ENCODE measurements at regions not wholly inside any gene's neighbourhood (a gene's known extent, or its start where the extent isn't known, plus 50 kb on each side); places are given as distances from the start of the nearest gene placed in this dataset.

DNA sequence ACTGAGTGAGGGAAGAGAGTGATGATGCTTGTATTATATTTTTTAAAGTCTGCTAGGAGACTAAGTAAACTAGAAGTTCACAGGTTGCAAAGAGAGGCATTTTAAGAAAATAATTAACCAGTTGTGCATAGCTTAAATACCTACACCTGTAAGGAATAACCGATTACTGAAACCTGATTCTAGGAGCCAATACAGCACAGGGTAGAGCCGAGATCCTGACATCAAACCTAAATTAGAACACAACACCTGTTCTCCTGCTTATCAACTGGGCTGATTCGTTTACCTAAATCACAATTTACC is 54.8 kb downstream of the EPRS1 start:
- no peak overlapping the region for H2BK120ac ChIP-seq (ENCODE audit: low read depth, low read length)
- H4K5ac ChIP-seq (ENCODE audit: low read depth, low read length): no peak overlapping the region
- no peak overlapping the region for H4K91ac ChIP-seq (ENCODE audit: insufficient read depth, low read depth, low read length)
- H3K27me3 ChIP-seq (ENCODE audit: control insufficient read depth, insufficient read depth, low read length): no peaks in the 10 kb centered on the region
- peaks cover 0 to 3% of the 10 kb centered on the region in 2 experiments; a peak in 1 of 4 replicates for H3K79me1 ChIP-seq (ENCODE audit: low read depth in 1 of 2, low read length in 2 of 2)
- no peak overlapping the region for H3K4ac ChIP-seq (ENCODE audit: low read depth, low read length)
- BruUV-seq (replicated peaks): no TSS peak
- no peak overlapping the region for H2AFZ ChIP-seq (replicated peaks; ENCODE audit: low read length, poor library complexity)
- H3K27ac ChIP-seq (ENCODE audit: insufficient read depth, low read length): no peak overlapping the region
- no peak overlapping the region for H3K4me3 ChIP-seq (ENCODE audit: insufficient read depth, low read depth, low read length)
- H3K18ac ChIP-seq (ENCODE audit: low read depth, low read length): no peak overlapping the region
- in situ Hi-C loops (cut with MboI; ENCODE audit: low sequenced_read_pairs): no loop called here
- H4K20me1 ChIP-seq (ENCODE audit: insufficient read depth, low read length): no peaks in the 10 kb centered on the region
- H4K8ac ChIP-seq (ENCODE audit: low read depth in 2 of 2, low read length in 2 of 2): no peak overlapping the region
- dilution Hi-C loops (cut with HindIII; ENCODE audit: low sequenced_read_pairs, unreplicated experiment): no loop called here
- no peak overlapping the region for H2AK5ac ChIP-seq (ENCODE audit: low read depth, low read length)
- CTCF ChIA-PET: interaction anchor here (1.0 to 1.9 kb wide), 2 partner anchors 13 to 109 kb away, joined by 4 to 9 read pairs; no protein-coding TSS in a partner anchor
- no peak overlapping the region for H3K23ac ChIP-seq (ENCODE audit: low read depth, low read length)
- no peak overlapping the region for H2BK5ac ChIP-seq (ENCODE audit: low read depth, low read length, poor library complexity, severe bottlenecking)
- POLR2A ChIA-PET (ENCODE audit: unreplicated experiment): no interaction called here
- no peak overlapping the region for H3K4me2 ChIP-seq (ENCODE audit: low read depth, low read length)
- intact Hi-C loops (cut with micrococcal nuclease): loop anchor here (5.0 kb wide), 1 partner anchor 131 kb away; no protein-coding TSS in a partner anchor
- no peak for ATAC-seq (ENCODE audit: low read depth)
- no peak overlapping the region for H3K56ac ChIP-seq (ENCODE audit: extremely low read depth, insufficient read depth, low read length)
- WGBS, 2 experiments (ENCODE audit: extremely low coverage in 2 of 2, insufficient read length in 1 of 2): 80% methylated on average over 1 of the region's 3 CpGs; no CpG with 5 or more reads in 1 of the 2 experiments
- peaks cover 18% of the 10 kb centered on the region for H3K36me3 ChIP-seq (ENCODE audit: control insufficient read depth, insufficient read depth, low read length)
- no peaks in the 10 kb centered on the region; the same call in 1 of the 2 replicates for H3K4me1 ChIP-seq (ENCODE audit: control insufficient read depth, insufficient read depth, low read length)
- TF ChIP-seq RCOR1 (IDR thresholded peaks at IDR 0.05; ENCODE audit: insufficient replicate concordance, low read length): no peak
- no peak for TF ChIP-seq CHD1 (IDR thresholded peaks at IDR 0.05; ENCODE audit: low read depth, low read length)
- TF ChIP-seq, protein P1, sequence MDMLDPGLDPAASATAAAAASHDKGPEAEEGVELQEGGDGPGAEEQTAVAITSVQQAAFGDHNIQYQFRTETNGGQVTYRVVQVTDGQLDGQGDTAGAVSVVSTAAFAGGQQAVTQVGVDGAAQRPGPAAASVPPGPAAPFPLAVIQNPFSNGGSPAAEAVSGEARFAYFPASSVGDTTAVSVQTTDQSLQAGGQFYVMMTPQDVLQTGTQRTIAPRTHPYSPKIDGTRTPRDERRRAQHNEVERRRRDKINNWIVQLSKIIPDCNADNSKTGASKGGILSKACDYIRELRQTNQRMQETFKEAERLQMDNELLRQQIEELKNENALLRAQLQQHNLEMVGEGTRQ (IDR thresholded peaks at IDR 0.05; ENCODE audit: low read depth, low read length): no peak
- no peak for TF ChIP-seq SMC3 (IDR thresholded peaks at IDR 0.05; ENCODE audit: low read depth, low read length)
- TF ChIP-seq, protein P2, sequence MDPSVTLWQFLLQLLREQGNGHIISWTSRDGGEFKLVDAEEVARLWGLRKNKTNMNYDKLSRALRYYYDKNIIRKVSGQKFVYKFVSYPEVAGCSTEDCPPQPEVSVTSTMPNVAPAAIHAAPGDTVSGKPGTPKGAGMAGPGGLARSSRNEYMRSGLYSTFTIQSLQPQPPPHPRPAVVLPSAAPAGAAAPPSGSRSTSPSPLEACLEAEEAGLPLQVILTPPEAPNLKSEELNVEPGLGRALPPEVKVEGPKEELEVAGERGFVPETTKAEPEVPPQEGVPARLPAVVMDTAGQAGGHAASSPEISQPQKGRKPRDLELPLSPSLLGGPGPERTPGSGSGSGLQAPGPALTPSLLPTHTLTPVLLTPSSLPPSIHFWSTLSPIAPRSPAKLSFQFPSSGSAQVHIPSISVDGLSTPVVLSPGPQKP (IDR thresholded peaks at IDR 0.05; ENCODE audit: borderline replicate concordance, low read depth, low read length): no peak
- no peak for TF ChIP-seq MAZ (IDR thresholded peaks at IDR 0.05; ENCODE audit: borderline replicate concordance, low read depth, low read length)
- no peak for TF ChIP-seq MXI1 (IDR thresholded peaks at IDR 0.05; ENCODE audit: borderline replicate concordance, low read depth, low read length)
- TF ChIP-seq MAFK (IDR thresholded peaks at IDR 0.05; ENCODE audit: low read depth, low read length): no peak
- no peak for TF ChIP-seq RFX5 (IDR thresholded peaks at IDR 0.05; ENCODE audit: low read depth, low read length)
- no peak for TF ChIP-seq CEBPB (IDR thresholded peaks at IDR 0.05; ENCODE audit: low read depth, low read length)
- TF ChIP-seq POLR2A (IDR thresholded peaks at IDR 0.05; ENCODE audit: low read depth, low read length): no peak
- TF ChIP-seq RAD21 (IDR thresholded peaks at IDR 0.05; ENCODE audit: low read length): no peak
- TF ChIP-seq BHLHE40 (IDR thresholded peaks at IDR 0.05; ENCODE audit: low read depth, low read length): no peak
- TF ChIP-seq NFE2L2 (IDR thresholded peaks at IDR 0.05; ENCODE audit: low read depth, low read length): no peak
- H2AK9ac ChIP-seq (replicated peaks; ENCODE audit: low read depth, low read length, poor library complexity): no peak overlapping the region
- H3K9me3 ChIP-seq (ENCODE audit: control insufficient read depth, insufficient read depth, low read length): no peaks in the 10 kb centered on the region
- no peak overlapping the region for H3K14ac ChIP-seq (replicated peaks; ENCODE audit: low read depth, low read length)
- no peak overlapping the region for H2BK15ac ChIP-seq (ENCODE audit: low read depth, low read length)
- no peak overlapping the region for H3K9ac ChIP-seq (ENCODE audit: low read depth, low read length)
- DNase-seq: no peak
- no peaks in the 10 kb centered on the region for H3K9me1 ChIP-seq (ENCODE audit: insufficient read depth, low read length)
- no peak overlapping the region for H2BK20ac ChIP-seq (ENCODE audit: low read depth, low read length)
